Adrenal gland (tissue), 9 donors: ENCODE measurements at regions not wholly inside any gene's neighbourhood (a gene's known extent, or its start where the extent isn't known, plus 50 kb on each side); places are given as distances from the start of the nearest gene placed in this dataset.

ENCODE experiments used
- DNase-seq, 7 donors: peaks; one replicate each; pipeline ENCODE4 v3.0.0-alpha.2; 2019 to 2020
- H3K27ac ChIP-seq, 5 donors: fragments of 200-600 bp; sonication (generic) in 4 of 5; 1 replicate in 3 of 5; 2 replicates in 2 of 5; pipeline versions ENCODE4 v1.5.1 to v1.8.0; 2016 to 2020; ENCODE audit warnings: mild to moderate bottlenecking in 1 of 5
- H3K27me3 ChIP-seq: fragments of 200-600 bp; 2 replicates; pipeline ENCODE4 v1.8.0; 2021
- H3K36me3 ChIP-seq, 2 donors: fragments of 200-600 bp; replicated peaks in 1 of 2; 1 replicate in 1 of 2; 2 replicates in 1 of 2; pipeline versions ENCODE4 v1.5.1 to v1.8.0; 2018 to 2022
- H3K4me1 ChIP-seq, 2 donors: fragments of 200-600 bp; replicated peaks in 1 of 2; 1 replicate in 1 of 2; 2 replicates in 1 of 2; pipeline versions ENCODE4 v1.5.1 to v1.8.0; 2018 to 2021
- H3K4me3 ChIP-seq, 4 donors: fragments of 200-600 bp; sonication (generic) in 3 of 4; one replicate each; pipeline ENCODE4 v1.5.1; 2016 to 2018
- H3K9me3 ChIP-seq, 3 donors: fragments of 200-600 bp; sonication (generic) in 1 of 3; replicated peaks in 1 of 3; 1 replicate in 2 of 3; 2 replicates in 1 of 3; pipeline versions ENCODE4 v1.5.1 to v1.8.0; 2016 to 2021
- POLR2A ChIP-seq, 2 donors: fragments of 450-650 bp; IDR thresholded peaks; one replicate each; pipeline ENCODE4 v1.6.1; 2017; ENCODE audit warnings: antibody characterized with exemption in 2 of 2, mild to moderate bottlenecking in 2 of 2, moderate library complexity in 1 of 2
- WGBS, 4 donors: extraction: QIAGEN DNeasy Blood & Tissue Kit in 2 of 4; methylation state at CpG; one replicate each; pipeline versions ENCODE4 v1.1.5 to v1.1.7; 2013 to 2017; 5-methylcytosine and 5-hydroxymethylcytosine counted together
- intact Hi-C, 2 donors: fragments of 100-400 bp; cut with DNase I; formaldehyde crosslinking; loops; one replicate each; pipeline versions ENCODE4 v1.14.1 to v1.15.0; 2022 to 2023
- TF ChIP-seq, protein P1 (sequence below), 6 experiments: fragments of 450-650 bp in 4 of 6; fragments of 200-600 bp in 2 of 6; sonication (generic) in 1 of 6; IDR thresholded peaks; 1 replicate in 5 of 6; 2 replicates in 1 of 6; pipeline versions ENCODE4 v1.5.1 to v1.8.0; 2016 to 2021; ENCODE audit warnings: antibody characterized with exemption in 6 of 6, mild to moderate bottlenecking in 2 of 6, moderate library complexity in 1 of 6
- donor health status: healthy with polysubstance abuse.
- donor health status: Bipolar disorder and iron deficiency.
- donor health status: DM: yes; HTN: yes; CAD: no.
- donor health status: DM: no; HTN: no; CAD: no.
- donor health status: DM: no; HTN: no; CAD: no.

- intact Hi-C loops: no loop called here
- Histone ChIP-seq H3K27ac (no peak overlapping the region), H3K4me1 (no peaks in the 10 kb centered on the region), H3K4me3 (no peak overlapping the region), H3K36me3 (no peaks in the 10 kb centered on the region), H3K27me3 (no peaks in the 10 kb centered on the region), H3K9me3 (no peaks in the 10 kb centered on the region)
- TF ChIP-seq, protein P1, sequence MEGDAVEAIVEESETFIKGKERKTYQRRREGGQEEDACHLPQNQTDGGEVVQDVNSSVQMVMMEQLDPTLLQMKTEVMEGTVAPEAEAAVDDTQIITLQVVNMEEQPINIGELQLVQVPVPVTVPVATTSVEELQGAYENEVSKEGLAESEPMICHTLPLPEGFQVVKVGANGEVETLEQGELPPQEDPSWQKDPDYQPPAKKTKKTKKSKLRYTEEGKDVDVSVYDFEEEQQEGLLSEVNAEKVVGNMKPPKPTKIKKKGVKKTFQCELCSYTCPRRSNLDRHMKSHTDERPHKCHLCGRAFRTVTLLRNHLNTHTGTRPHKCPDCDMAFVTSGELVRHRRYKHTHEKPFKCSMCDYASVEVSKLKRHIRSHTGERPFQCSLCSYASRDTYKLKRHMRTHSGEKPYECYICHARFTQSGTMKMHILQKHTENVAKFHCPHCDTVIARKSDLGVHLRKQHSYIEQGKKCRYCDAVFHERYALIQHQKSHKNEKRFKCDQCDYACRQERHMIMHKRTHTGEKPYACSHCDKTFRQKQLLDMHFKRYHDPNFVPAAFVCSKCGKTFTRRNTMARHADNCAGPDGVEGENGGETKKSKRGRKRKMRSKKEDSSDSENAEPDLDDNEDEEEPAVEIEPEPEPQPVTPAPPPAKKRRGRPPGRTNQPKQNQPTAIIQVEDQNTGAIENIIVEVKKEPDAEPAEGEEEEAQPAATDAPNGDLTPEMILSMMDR (IDR thresholded peaks at IDR 0.05): no peak
- TF ChIP-seq POLR2A (IDR thresholded peaks at IDR 0.05): no peak
- 20 to 38% (median 30%) methylated on average over 3 of the region's 3 CpGs for WGBS, 4 donors
- no peak for DNase-seq
These were observed 1006.4 kb upstream of the CTNND2 start for GRCh38 chr5:12910641-12911040.

- 41 to 50% (median 44%) methylated on average over 4 of the region's 4 CpGs for WGBS, 4 donors
- no peaks in the 10 kb centered on the region for H3K27me3 ChIP-seq
- TF ChIP-seq, protein P1 (IDR thresholded peaks at IDR 0.05): no peak
- TF ChIP-seq POLR2A (IDR thresholded peaks at IDR 0.05): no peak
- H3K27ac ChIP-seq: no peak overlapping the region
- no peaks in the 10 kb centered on the region for H3K4me1 ChIP-seq
- no peaks in the 10 kb centered on the region for H3K36me3 ChIP-seq
- no peak overlapping the region for H3K4me3 ChIP-seq
- no peak for DNase-seq
- intact Hi-C loops: no loop called here
- H3K9me3 ChIP-seq: no peaks in the 10 kb centered on the region
These were observed 998.4 kb upstream of the CTNND2 start for GRCh38 chr5:12902611-12903010.

GRCh38 chr5:12901696-12902095 is 997.5 kb upstream of the CTNND2 start:
- 64 to 84% (median 67%) methylated on average over 1 of the region's 1 CpG for WGBS, 4 donors
- TF ChIP-seq, protein P1 (IDR thresholded peaks at IDR 0.05): no peak
- no peak for TF ChIP-seq POLR2A (IDR thresholded peaks at IDR 0.05)
- DNase-seq: no peak
- Histone ChIP-seq H3K36me3 (no peaks in the 10 kb centered on the region), H3K9me3 (no peaks in the 10 kb centered on the region), H3K27ac (no peak overlapping the region), H3K4me3 (no peak overlapping the region), H3K27me3 (no peaks in the 10 kb centered on the region), H3K4me1 (no peaks in the 10 kb centered on the region)
- intact Hi-C loops: no loop called here

GRCh38 chr5:12896086-12896485 is 991.8 kb upstream of the CTNND2 start:
- no peak overlapping the region for H3K4me3 ChIP-seq
- intact Hi-C loops: no loop called here
- WGBS, 4 donors: 63 to 79% (median 65%) methylated on average over 3 of the region's 3 CpGs
- no peaks in the 10 kb centered on the region for H3K27me3 ChIP-seq
- no peaks in the 10 kb centered on the region for H3K36me3 ChIP-seq
- no peak for DNase-seq
- H3K27ac ChIP-seq: no peak overlapping the region
- no peak for TF ChIP-seq POLR2A (IDR thresholded peaks at IDR 0.05)
- TF ChIP-seq, protein P1 (IDR thresholded peaks at IDR 0.05): no peak
- no peaks in the 10 kb centered on the region for H3K4me1 ChIP-seq
- H3K9me3 ChIP-seq: no peaks in the 10 kb centered on the region
